ENCODE measurements at regions not wholly inside any gene's neighbourhood (a gene's known extent, or its start where the extent isn't known, plus 50 kb on each side); places are given as distances from the start of the nearest gene placed in this dataset.

- DNase-seq: peak; percentile 90
- H3K9me2 ChIP-seq (ENCODE audit: insufficient read depth): no peaks in the 10 kb centered on the region
- H3K79me2 ChIP-seq (ENCODE audit: insufficient read depth): no peaks in the 10 kb centered on the region
- H3F3A ChIP-seq (ENCODE audit: insufficient read depth): peaks cover 18% of the 10 kb centered on the region; the same call in 1 of the 2 replicates
- WGBS, 2 experiments (ENCODE audit: low coverage in 1 of 2, low lambda C conversion rate in 2 of 2, missing lambda C conversion rate in 2 of 2): 3 to 4% methylated on average over 2 of the region's 2 CpGs
- no peak overlapping the region for H3K4me2 ChIP-seq (ENCODE audit: unreplicated experiment)
- TF ChIP-seq EZH2phosphoT487 (IDR thresholded peaks at IDR 0.05; ENCODE audit: insufficient read depth, low read depth) (no peak), EZH2 (IDR thresholded peaks at IDR 0.05; ENCODE audit: insufficient read depth, poor library complexity, severe bottlenecking) (no peak)
- H3K27me3 ChIP-seq (replicated peaks; ENCODE audit: insufficient read depth): no peaks in the 10 kb centered on the region
- peak overlapping the region; percentile 45 for H3K27ac ChIP-seq
- no peaks in the 10 kb centered on the region for H3K9me3 ChIP-seq (ENCODE audit: low read depth)
- H3K36me3 ChIP-seq (ENCODE audit: low read depth): no peaks in the 10 kb centered on the region
- no peak overlapping the region for H3K4me3 ChIP-seq
- H3K9ac ChIP-seq: no peak overlapping the region
- peaks cover 11% of the 10 kb centered on the region for H3K4me1 ChIP-seq (ENCODE audit: insufficient read depth)
- in situ Hi-C loops (cut with MboI): no loop called here
- H4K20me1 ChIP-seq (ENCODE audit: insufficient read depth): no peaks in the 10 kb centered on the region
- H2AFZ ChIP-seq: no peak overlapping the region
These were observed 68.1 kb upstream of the HTR2A start for GRCh38 chr13:46964789-46965527.

GRCh38 chr13:46963904-46964303, 67.1 kb upstream of the HTR2A start:
- Histone ChIP-seq H3K4me2 (ENCODE audit: unreplicated experiment) (no peak overlapping the region), H3K27ac (no peak overlapping the region), H3K9me3 (ENCODE audit: low read depth) (no peaks in the 10 kb centered on the region), H3K4me1 (ENCODE audit: insufficient read depth) (peaks cover 11% of the 10 kb centered on the region), H4K20me1 (ENCODE audit: insufficient read depth) (no peaks in the 10 kb centered on the region), H3K79me2 (ENCODE audit: insufficient read depth) (no peaks in the 10 kb centered on the region), H3K9ac (no peak overlapping the region), H2AFZ (no peak overlapping the region), H3K27me3 (replicated peaks; ENCODE audit: insufficient read depth) (no peaks in the 10 kb centered on the region), H3F3A (ENCODE audit: insufficient read depth) (peaks cover 18% of the 10 kb centered on the region; the same call in 1 of the 2 replicates), H3K9me2 (ENCODE audit: insufficient read depth) (no peaks in the 10 kb centered on the region), H3K4me3 (no peak overlapping the region), H3K36me3 (ENCODE audit: low read depth) (no peaks in the 10 kb centered on the region)
- 92 to 93% methylated on average over 4 of the region's 4 CpGs for WGBS, 2 experiments (ENCODE audit: low coverage in 1 of 2, low lambda C conversion rate in 2 of 2, missing lambda C conversion rate in 2 of 2)
- in situ Hi-C loops (cut with MboI): no loop called here
- TF ChIP-seq EZH2 (IDR thresholded peaks at IDR 0.05; ENCODE audit: insufficient read depth, poor library complexity, severe bottlenecking) (no peak), EZH2phosphoT487 (IDR thresholded peaks at IDR 0.05; ENCODE audit: insufficient read depth, low read depth) (no peak)
- DNase-seq: no peak

- Histone ChIP-seq H2AFZ (no peak overlapping the region), H3K4me2 (ENCODE audit: unreplicated experiment) (peak overlapping the region; percentile 9), H3F3A (ENCODE audit: insufficient read depth) (peaks cover 18% of the 10 kb centered on the region; the same call in 1 of the 2 replicates), H4K20me1 (ENCODE audit: insufficient read depth) (no peaks in the 10 kb centered on the region), H3K79me2 (ENCODE audit: insufficient read depth) (no peaks in the 10 kb centered on the region), H3K27me3 (replicated peaks; ENCODE audit: insufficient read depth) (no peaks in the 10 kb centered on the region), H3K9ac (no peak overlapping the region), H3K36me3 (ENCODE audit: low read depth) (no peaks in the 10 kb centered on the region), H3K4me3 (0 out of 2 replicates have a peak overlapping the region, but pooled peaks have one; percentile 1), H3K27ac (no peak overlapping the region), H3K4me1 (ENCODE audit: insufficient read depth) (peaks cover 11% of the 10 kb centered on the region), H3K9me3 (ENCODE audit: low read depth) (no peaks in the 10 kb centered on the region), H3K9me2 (ENCODE audit: insufficient read depth) (no peaks in the 10 kb centered on the region)
- in situ Hi-C loops (cut with MboI): no loop called here
- TF ChIP-seq EZH2 (IDR thresholded peaks at IDR 0.05; ENCODE audit: insufficient read depth, poor library complexity, severe bottlenecking) (no peak), EZH2phosphoT487 (IDR thresholded peaks at IDR 0.05; ENCODE audit: insufficient read depth, low read depth) (no peak)
- DNase-seq: peak; percentile 80
- WGBS, 2 experiments (ENCODE audit: low coverage in 1 of 2, low lambda C conversion rate in 2 of 2, missing lambda C conversion rate in 2 of 2): 40 to 46% methylated on average over 6 of the region's 6 CpGs
These were observed 65.6 kb upstream of the HTR2A start for GRCh38 chr13:46962281-46962941.

GRCh38 chr13:46961719-46962118, 64.9 kb upstream of the HTR2A start:
- H3K9ac ChIP-seq: no peak overlapping the region
- H3K27me3 ChIP-seq (replicated peaks; ENCODE audit: insufficient read depth): no peaks in the 10 kb centered on the region
- no peaks in the 10 kb centered on the region for H3K9me2 ChIP-seq (ENCODE audit: insufficient read depth)
- no peak overlapping the region for H2AFZ ChIP-seq
- H3K36me3 ChIP-seq (ENCODE audit: low read depth): no peaks in the 10 kb centered on the region
- peak; percentile 92 for DNase-seq
- peaks cover 18% of the 10 kb centered on the region; the same call in 1 of the 2 replicates for H3F3A ChIP-seq (ENCODE audit: insufficient read depth)
- no peak overlapping the region for H3K27ac ChIP-seq
- in situ Hi-C loops (cut with MboI): no loop called here
- H3K4me1 ChIP-seq (ENCODE audit: insufficient read depth): peaks cover 11% of the 10 kb centered on the region
- H3K9me3 ChIP-seq (ENCODE audit: low read depth): no peaks in the 10 kb centered on the region
- TF ChIP-seq EZH2phosphoT487 (IDR thresholded peaks at IDR 0.05; ENCODE audit: insufficient read depth, low read depth): no peak
- TF ChIP-seq EZH2 (IDR thresholded peaks at IDR 0.05; ENCODE audit: insufficient read depth, poor library complexity, severe bottlenecking): no peak
- 0 out of 2 replicates have a peak overlapping the region, but pooled peaks have one; percentile 1 for H3K4me3 ChIP-seq
- no peaks in the 10 kb centered on the region for H3K79me2 ChIP-seq (ENCODE audit: insufficient read depth)
- WGBS, 2 experiments (ENCODE audit: low coverage in 1 of 2, low lambda C conversion rate in 2 of 2, missing lambda C conversion rate in 2 of 2): 0 to 3% methylated on average over 2 of the region's 2 CpGs
- peak overlapping the region; percentile 9 for H3K4me2 ChIP-seq (ENCODE audit: unreplicated experiment)
- H4K20me1 ChIP-seq (ENCODE audit: insufficient read depth): no peaks in the 10 kb centered on the region
